ENCODE measurements at regions not wholly inside any gene's neighbourhood (a gene's known extent, or its start where the extent isn't known, plus 50 kb on each side); places are given as distances from the start of the nearest gene placed in this dataset.

- TF ChIP-seq POLR2AphosphoS5 (IDR thresholded peaks at IDR 0.05; ENCODE audit: insufficient read depth in 1 of 2, low read depth in 1 of 2) (no peak), CTCF (IDR thresholded peaks at IDR 0.05) (no peak)
These were observed 60.5 kb upstream of the CAV2 start for GRCh38 chr7:116439005-116439404.
